ENCODE measurements at regions not wholly inside any gene's neighbourhood (a gene's known extent, or its start where the extent isn't known, plus 50 kb on each side); places are given as distances from the start of the nearest gene placed in this dataset.
A peak's percentile ranks its signal among the peaks of the same experiment; 100 is the strongest.

GRCh38 chr16:85544016-85544415 lies 69.1 kb upstream of the GSE1 start:
- DNase-seq (ENCODE audit: low read depth): no peak

DNA sequence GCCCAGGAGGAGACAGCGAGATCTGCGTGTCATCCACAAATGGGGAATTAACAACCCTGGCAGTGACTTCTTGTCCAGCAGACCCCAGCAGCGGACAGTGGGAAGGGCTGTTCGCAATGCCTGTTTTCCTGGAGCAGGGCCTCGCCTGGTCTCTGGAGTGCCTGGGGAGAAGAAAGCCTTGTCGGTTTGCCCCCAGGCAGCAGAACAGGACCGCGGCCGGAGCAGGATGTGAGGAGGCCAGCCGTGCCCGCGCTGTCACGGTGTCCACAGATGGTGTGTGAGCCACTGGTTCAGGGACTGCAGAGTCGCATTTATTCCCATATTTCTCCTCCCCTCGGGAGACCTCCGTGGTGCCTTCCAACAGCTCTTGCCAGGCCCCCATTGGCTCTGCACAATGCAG lies 68.5 kb upstream of the GSE1 start:
- DNase-seq (ENCODE audit: low read depth): no peak

GRCh38 chr16:85545227-85545818 lies 67.8 kb upstream of the GSE1 start:
- no peak for DNase-seq (ENCODE audit: low read depth)

DNA sequence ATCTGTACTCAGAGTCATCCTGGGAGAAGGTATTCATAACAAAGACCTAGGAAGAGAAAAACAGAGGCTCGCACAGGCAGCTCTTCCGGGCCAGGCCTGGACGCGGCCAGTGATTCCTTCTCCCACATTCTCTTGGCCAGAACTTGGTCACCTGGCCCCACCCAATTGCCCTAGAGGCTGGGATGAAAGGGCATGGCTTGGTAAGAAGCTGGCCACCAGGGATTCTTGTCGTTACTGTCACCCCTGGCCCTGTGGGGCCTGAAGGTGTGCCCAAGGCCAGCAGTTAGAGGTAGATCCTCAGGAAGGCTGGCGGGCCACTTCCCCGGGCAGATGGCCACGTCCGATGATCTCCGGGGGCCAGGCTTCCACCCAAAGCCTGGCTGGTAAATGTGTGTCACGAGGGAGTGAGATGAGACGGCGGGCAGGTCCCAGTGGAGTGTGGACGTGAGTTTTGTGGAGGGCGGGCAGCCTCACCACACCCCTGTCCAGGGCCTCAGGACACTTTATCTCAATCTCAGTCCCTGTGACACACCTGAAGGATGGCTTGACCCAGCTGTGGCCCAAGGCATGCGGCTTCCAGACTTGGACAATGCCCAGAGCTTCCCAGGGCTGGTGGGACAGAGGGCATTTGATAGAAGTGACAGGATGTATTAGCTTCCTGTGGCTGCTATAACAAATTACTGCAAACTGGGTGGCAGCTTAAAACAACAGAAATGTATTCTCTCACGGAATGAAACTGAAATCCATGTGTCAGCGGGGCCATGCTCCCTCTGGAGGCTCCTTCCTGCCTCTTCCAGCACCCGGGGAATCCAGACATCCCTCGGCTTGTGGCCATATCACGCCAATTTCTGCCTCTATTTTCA lies 66.3 kb upstream of the GSE1 start:
- DNase-seq (ENCODE audit: low read depth): no peak

GRCh38 chr16:85548375-85548774 lies 64.7 kb upstream of the GSE1 start:
- DNase-seq (ENCODE audit: low read depth): no peak

- DNase-seq (ENCODE audit: low read depth): no peak
These were observed 63.2 kb upstream of the GSE1 start for GRCh38 chr16:85549766-85550421.

- no peak for DNase-seq (ENCODE audit: low read depth)
These were observed 62.7 kb upstream of the GSE1 start for GRCh38 chr16:85550422-85550864.

GRCh38 chr16:85550953-85551924 lies 61.9 kb upstream of the GSE1 start:
- no peak for DNase-seq (ENCODE audit: low read depth)

DNA sequence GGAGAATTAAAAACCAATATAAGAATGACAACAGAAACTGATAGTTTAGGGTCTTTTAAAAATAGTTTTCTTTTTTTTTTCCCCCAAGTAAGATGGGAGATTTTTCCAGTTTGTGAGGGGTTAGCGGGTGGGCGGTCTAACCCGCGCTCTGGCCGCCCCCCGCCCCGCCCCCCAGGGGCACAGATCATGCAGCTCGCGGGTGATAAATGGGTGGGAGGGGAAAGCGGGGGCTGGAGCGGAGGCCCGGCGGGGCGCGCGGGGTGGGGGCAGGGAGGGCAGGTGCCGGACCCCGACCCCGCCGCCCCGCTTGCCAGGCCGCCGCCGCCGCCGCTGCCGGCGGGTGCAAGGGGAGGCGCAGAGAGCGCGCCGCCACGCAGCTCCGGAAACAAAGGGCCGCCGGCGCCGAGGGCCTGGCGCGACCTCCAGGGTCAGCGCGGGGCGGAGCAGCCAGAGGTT lies 60.1 kb upstream of the GSE1 start:
- no peak for DNase-seq (ENCODE audit: low read depth)

GRCh38 chr16:85553436-85554113 lies 59.5 kb upstream of the GSE1 start:
- no peak for DNase-seq (ENCODE audit: low read depth)

DNA sequence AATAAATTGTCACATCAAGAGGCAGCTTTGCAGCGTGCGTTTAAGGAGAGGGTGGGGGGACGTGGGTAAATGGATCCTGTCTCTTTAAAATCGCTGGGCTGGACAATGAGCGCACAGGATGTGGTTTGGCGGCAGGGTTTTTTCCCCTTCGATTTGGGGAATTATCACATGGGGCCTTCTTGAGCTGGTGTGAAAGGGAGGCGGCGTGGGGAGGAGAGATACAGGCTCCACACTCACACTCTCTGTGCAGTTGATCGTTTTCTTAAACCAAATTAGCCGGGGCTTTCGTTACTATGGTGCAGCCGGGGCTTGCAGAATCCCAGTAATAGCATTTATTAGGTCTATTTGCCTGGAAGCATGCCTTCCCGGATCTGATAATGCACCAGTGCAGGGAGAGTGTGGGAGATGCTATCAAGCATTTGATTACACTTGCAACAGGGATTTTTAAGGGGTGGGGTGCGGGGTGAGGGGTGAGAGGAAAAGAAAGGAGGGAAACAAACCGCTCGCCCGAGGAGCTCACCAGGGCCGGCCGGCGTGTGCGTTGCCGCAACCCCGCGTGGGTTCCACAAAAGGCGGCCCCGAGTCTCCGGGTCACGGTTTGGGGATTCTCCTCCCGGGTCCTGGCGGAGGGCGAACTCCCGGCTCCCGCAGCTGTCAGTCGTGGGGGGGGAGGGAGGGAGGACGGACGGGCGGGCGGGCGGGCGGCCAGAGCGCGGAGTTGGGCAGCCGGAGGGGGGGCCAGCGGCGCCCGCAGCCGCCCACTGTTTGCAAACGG lies 58.8 kb upstream of the GSE1 start:
- DNase-seq (ENCODE audit: low read depth): peak; percentile 60

DNA sequence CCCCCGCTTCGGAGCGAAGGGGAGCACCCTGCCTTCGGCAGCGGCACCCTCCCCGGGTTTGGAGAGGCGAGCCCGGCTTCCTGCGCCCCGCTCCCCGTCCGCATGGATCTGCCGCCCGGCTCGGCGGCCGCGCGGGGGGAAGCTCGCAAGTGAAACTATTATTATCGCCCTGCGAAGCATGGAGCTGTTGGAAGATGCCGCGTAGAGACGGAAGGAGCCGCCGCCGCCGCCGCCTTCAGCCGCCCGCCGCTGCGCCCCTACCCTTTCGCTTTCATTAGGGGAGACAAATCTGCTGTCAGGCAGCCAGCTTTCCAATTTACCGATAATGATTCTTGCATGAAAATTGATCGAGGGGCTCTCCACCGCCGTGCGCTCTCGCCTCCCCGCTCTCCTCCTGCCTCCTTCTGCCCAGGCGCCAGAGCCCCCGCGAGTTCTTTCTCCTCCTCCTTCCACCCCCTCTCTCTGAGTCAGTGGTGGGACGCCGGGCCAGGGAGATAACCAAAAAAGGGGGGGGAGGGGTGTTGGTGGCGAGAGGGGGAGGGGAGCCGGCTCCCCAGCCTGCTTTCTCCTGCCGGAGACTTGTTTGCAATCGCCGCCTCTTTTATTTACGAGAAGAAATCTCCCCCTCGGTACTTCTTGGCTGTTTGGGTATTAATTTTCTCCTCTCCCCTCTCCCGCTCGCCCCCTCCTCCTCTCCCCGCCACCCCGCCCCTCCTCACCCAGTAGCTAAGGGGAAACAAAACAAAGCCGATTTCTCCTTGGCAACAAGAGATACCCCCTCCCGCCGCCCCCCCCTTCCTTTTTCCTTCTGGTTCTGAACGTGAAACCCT lies 58.0 kb upstream of the GSE1 start:
- DNase-seq (ENCODE audit: low read depth): peak; percentile 32

DNA sequence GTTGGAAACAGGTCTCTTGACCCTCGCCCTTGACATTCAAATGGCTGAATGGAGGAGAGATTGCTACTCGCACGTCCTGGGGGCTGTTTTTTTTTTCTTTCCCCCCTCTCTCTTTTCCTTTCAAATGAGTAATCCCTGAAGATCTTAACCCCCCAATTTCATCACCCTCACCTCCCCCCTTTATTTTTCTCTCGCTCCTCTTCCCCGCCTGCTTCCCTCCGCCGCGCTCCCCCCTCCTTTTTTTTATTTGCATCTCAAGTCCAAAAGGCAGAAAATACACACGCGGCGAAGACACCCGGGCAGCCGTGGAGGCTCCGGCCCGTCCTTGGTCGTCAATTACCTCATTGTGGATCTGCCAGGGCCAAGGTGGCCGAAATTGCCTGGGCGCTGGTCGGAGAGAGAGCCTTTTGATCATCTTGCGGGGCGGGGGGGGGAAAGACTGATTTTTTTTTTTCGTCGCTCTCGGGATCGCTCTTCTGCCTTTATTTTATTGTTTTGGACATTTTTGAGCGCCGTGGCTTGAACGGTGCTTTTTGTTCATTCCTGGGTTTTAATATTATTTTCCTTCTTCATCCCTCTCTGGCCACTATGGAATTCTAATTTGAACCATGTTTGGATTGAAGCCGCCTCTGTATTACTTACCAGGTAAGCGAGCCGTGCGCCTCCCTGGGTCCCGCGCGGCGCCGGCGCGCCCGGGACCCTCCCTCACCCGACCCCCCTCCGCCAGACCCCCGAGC lies 57.2 kb upstream of the GSE1 start:
- no peak for DNase-seq (ENCODE audit: low read depth)

- peak; percentile 29 for DNase-seq (ENCODE audit: low read depth)
These were observed 56.6 kb upstream of the GSE1 start for GRCh38 chr16:85556456-85557082.

- no peak for DNase-seq (ENCODE audit: low read depth)
These were observed 55.8 kb upstream of the GSE1 start for GRCh38 chr16:85557083-85557970.

GRCh38 chr16:85557971-85558657 lies 55.0 kb upstream of the GSE1 start:
- DNase-seq (ENCODE audit: low read depth): no peak

GRCh38 chr16:85560932-85561247 lies 52.2 kb upstream of the GSE1 start:
- no peak for DNase-seq (ENCODE audit: low read depth)

Measured in stimulated activated CD8-positive, alpha-beta memory T cell treated with anti-CD3 and anti-CD28 coated beads, Interleukin-7, amount 100 ng/mL, for 24 hours (primary cell).